GM12873 (cell line): ENCODE measurements at regions not wholly inside any gene's neighbourhood (a gene's known extent, or its start where the extent isn't known, plus 50 kb on each side); places are given as distances from the start of the nearest gene placed in this dataset.

Experiments
- CTCF ChIP-seq: IDR thresholded peaks from 2 replicates; pipeline ENCODE4 v1.5.1; 2012; ENCODE audit warnings: low read depth, mild to moderate bottlenecking, moderate library complexity, low read length, control low read depth; ENCODE audit not compliant: insufficient read depth; ENCODE audit errors: missing control alignments

GRCh38 chr20:12591949-12592470 lies 416.8 kb upstream of the SPTLC3 start:
- no peak for TF ChIP-seq CTCF

- no peak for TF ChIP-seq CTCF
These were observed 416.0 kb upstream of the SPTLC3 start for GRCh38 chr20:12592756-12593155.

- no peak for TF ChIP-seq CTCF
These were observed 415.4 kb upstream of the SPTLC3 start for GRCh38 chr20:12593342-12593873.

- TF ChIP-seq CTCF = no peak
These were observed 414.2 kb upstream of the SPTLC3 start for GRCh38 chr20:12594410-12595088.

- no peak for TF ChIP-seq CTCF
These were observed 412.9 kb upstream of the SPTLC3 start for GRCh38 chr20:12595841-12596240.

- no peak for TF ChIP-seq CTCF
These were observed 411.9 kb upstream of the SPTLC3 start for GRCh38 chr20:12596863-12597262.

GRCh38 chr20:12597551-12597950 lies 411.2 kb upstream of the SPTLC3 start:
- no peak for TF ChIP-seq CTCF
